HG03354 (cell line): ENCODE measurements at regions not wholly inside any gene's neighbourhood (a gene's known extent, or its start where the extent isn't known, plus 50 kb on each side); places are given as distances from the start of the nearest gene placed in this dataset.
A peak's percentile ranks its signal among the peaks of the same experiment; 100 is the strongest.
"Not testable (repeated sequence)": the region's sequence is repeated elsewhere in the genome, so short reads cannot be mapped to it uniquely, and the experiment has no call there.

ENCODE experiments used
- ATAC-seq: cut with Tn5 transposase; IDR thresholded peaks from one replicate; pipeline ENCODE4 v1.9.1; 2021; ENCODE audit warnings: mild to moderate bottlenecking; ENCODE audit not compliant: unreplicated experiment, poor library complexity, severe bottlenecking

GRCh38 chr22:22714600-22715335, 70.4 kb downstream of the GGTLC2 start:
- ATAC-seq, result peak; percentile 57

GRCh38 chr22:22716136-22716665, 71.8 kb downstream of the GGTLC2 start:
- ATAC-seq, result no peak

DNA sequence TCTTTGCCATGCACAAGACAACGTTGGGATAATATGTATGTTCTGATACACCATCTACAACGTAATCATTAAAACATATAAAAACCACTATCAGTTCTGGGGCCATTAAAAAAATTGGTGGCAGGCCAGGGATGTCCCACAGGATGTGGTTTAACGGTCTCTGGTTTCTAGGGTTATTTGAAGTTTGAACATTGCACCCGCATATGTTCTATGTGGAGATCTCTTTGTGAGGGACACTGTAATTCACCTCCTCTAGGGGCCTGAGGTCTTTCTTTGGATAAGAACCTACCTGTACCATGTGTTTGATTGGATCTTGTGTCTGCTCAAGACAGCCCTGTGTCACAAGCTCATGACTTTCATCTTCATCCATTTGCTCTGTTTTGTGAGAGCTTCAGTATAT, 73.2 kb downstream of the GGTLC2 start:
- no peak for ATAC-seq

DNA sequence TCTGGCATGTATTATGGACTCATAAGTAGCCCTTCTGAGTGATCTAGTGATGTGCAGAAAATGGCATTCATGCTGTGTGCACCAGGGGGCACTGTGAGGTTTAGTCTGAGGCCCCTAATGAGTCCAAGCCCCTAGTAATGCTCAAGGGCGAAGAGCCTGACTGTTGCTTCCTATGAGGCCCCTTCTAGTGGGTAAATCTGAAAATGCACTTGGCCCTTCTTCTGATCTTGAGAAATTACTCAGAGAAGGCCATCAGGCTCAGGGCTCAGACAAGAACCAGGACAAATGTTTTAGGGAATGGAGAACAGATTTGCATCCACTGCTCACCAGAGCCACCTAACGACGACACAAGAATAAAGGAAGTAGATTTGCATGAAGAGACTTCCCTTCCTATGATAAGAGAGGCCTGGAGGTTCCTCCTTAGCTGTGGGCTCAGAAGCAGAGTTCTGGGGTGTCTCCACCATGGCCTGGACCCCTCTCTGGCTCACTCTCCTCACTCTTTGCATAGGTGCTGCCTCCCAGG, 75.8 kb downstream of the GGTLC2 start:
- ATAC-seq, result peak; percentile 63

DNA sequence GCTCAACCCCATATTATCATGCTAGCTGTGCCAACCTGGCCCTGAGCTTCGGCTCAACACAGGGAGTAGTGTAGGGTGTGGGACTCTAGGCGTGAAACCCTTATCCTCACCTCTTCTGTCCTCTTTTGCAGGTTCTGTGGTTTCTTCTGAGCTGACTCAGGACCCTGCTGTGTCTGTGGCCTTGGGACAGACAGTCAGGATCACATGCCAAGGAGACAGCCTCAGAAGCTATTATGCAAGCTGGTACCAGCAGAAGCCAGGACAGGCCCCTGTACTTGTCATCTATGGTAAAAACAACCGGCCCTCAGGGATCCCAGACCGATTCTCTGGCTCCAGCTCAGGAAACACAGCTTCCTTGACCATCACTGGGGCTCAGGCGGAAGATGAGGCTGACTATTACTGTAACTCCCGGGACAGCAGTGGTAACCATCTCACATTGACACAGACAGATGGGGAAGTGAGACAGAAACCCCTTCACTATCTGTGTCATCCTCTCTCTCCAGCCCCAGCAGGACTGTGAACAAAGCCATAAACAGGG, 76.4 kb downstream of the GGTLC2 start:
- peak; percentile 66 for ATAC-seq

- no peak for ATAC-seq
Measured at GRCh38 chr22:22721681-22722354, 77.4 kb downstream of the GGTLC2 start.

- ATAC-seq, result no peak
Measured at GRCh38 chr22:22728382-22728781, 84.0 kb downstream of the GGTLC2 start.

GRCh38 chr22:22730655-22731373, 86.4 kb downstream of the GGTLC2 start:
- ATAC-seq, result no peak

- no peak for ATAC-seq
Measured at GRCh38 chr22:22731374-22731676, 86.9 kb downstream of the GGTLC2 start.

DNA sequence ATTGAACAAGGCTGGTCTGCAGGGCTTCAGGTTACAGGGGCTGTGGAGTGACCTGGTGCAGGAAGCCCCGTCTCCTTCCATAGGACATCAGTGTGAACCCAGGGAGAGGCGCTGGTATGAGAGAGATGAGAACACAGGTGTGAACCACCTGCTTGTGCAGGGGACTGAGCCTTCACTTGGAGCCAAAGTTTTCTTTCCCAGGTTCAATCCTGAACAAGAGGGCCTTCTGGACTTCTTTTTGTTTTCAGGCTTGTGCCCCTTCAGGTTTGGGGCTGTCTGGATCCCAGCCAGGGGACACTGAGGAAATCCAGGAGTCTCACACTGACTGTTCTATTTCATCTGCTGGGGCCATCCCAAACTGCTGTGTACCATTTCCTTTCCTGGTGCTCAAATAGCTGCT, 88.6 kb downstream of the GGTLC2 start:
- ATAC-seq, result not testable (repeated sequence)

DNA sequence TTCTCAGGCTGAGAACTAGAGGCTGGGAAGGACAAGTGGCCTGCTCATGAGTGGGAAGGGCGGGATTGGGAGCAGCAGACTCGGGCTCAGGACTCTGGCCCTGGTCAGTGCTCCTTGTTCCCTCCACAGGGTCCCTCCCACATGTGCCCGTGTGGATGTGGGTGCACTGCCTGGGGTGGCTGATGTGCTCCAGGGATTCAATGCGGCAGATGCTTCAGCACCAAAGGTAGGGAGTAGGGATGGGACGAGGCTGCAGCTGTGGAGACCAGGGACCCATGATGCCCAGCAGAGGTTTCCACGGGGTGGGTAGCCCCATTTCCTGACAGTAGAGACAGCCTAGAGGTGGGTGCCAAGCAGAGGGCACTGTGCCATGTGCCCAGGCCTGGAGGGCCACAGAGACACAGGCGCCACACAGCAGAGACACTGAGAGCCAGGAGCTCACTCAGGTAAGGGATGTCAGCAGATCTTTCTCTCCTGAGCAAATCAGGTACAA, 89.5 kb downstream of the GGTLC2 start:
- no peak for ATAC-seq

DNA sequence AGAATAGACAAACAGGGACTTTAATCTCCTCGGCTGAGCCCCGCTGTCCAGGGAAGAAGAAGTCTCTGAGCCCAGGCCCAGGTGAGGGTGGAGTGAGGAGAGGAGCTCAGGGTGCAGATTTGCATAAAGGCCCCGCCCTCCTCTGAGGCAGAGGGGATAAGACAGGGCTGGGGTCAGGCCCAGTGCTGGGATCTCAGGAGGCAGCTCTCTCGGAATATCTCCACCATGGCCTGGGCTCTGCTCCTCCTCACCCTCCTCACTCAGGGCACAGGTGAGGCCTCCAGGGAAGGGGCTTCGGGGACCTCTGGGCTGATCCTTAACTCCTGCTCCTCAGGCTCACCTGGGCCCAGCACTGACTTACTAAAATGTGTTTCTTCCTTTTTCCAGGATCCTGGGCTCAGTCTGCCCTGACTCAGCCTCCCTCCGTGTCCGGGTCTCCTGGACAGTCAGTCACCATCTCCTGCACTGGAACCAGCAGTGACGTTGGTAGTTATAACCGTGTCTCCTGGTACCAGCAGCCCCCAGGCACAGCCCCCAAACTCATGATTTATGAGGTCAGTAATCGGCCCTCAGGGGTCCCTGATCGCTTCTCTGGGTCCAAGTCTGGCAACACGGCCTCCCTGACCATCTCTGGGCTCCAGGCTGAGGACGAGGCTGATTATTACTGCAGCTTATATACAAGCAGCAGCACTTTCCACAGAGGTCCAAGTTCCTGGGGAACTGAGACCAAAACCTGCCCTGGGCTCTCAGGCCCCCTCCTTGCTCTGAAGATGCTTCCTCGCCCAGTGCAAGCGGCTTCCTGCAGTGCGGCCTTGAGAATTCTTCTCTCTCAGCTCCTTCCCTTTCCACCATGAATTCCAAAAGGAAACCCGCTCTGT, 90.2 kb downstream of the GGTLC2 start:
- not testable (repeated sequence) for ATAC-seq

- not testable (repeated sequence) for ATAC-seq
Measured at GRCh38 chr22:22735276-22735675, 90.9 kb downstream of the GGTLC2 start.

DNA sequence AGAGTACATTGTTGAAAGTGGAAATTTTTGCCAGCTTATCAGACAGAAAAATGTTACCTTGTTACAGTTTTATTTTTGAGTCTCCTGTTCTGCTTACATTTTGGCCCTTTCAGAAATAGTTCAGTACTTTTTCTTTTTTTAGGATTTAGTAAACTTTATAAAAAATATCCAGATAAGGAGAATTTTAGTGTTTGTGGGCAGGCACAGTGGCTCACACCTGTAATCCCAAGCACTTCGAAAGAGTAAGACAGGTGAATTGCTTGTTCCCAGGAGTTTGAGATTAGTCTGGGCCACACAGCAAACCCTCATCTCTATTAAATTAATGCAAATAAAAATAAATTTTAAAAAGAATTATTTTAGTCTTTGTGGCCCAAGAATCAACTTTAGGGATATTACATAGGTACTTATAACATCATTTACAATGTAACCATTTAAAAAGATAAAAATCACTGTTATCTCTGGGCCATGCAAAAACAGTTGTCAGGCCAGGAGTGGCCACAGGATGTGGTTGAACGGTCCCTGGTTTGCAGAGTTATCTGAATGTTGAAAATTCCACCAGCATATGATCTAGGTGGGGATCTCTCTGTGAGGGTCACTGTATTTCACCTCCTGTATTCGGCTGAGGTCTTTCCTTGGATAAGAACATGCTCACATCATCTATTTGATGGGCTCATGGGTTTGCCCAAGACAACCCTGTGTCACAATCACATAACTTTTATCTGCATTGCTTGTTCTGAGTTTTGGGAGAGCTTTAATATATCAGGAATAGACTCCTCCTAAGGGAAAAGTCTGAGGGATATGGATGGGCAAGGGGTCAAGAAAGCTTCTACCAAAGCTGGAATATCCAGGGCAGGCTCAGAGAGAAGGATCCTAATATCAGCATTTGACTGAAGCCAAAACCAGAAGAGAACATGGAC, 91.5 kb downstream of the GGTLC2 start:
- no peak for ATAC-seq

GRCh38 chr22:22737590-22737989, 93.2 kb downstream of the GGTLC2 start:
- no peak for ATAC-seq

DNA sequence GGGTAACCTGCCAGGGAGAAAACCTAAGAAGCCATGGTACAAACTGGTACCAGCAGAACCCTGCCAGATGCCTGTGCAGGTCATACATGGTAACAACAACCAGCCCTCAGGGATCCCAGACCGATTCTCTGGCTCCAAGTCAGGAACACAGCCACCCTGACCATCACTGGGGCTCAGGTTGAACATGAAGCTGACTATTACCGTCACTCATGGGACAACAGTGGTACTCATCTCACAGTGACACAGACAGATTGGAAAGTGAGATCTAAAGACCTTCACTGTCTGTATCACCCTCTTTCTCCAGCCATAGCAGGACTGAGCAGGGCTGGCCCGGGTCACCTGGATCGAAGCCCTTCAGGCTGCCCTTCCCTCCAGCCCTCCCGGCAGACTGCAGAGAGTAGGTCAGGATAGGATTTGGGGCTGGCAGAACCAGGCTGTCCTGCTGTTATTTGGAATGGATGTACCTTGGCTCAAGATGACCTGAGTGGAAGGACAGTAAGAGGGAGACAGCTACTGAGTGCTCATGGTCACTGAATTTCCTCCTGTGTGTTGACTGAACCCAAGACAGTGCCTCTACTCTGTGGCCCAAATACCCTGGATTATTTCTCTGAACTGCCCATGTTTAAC, 94.7 kb downstream of the GGTLC2 start:
- ATAC-seq, result no peak

DNA sequence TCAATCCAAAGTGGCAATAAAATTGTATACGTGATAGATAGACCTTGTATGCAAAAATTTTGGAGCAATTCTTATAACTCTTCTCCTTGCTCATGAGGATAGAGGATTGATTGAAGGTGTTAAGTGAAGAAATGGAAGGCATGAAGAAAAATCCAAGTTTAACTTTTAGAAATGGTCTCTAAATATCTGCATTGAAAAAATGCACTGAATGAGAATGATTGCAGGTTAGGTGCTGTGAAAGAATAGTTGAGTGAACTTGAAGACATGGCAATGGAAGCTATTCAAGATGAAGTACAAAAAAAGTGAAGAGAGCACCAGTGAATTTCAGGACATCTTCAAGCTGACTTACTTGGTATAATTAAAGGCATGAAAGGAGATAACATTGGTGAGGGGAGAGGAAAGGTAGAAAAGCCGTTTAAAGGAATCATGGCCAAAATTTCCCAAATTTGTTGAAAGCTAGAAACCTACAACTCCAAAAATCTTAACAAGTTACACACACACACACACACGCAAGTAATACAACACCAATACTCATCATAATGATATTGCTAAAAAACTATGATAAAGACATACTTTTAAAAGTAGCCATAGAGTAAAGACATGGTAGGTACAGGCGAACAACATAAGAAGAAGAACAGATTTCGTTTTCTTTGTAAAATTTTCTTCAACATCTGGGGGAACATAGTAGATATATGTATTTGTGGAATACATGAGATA, 96.3 kb downstream of the GGTLC2 start:
- no peak for ATAC-seq
